Thyroid gland (tissue), 4 donors: ENCODE measurements at regions not wholly inside any gene's neighbourhood (a gene's known extent, or its start where the extent isn't known, plus 50 kb on each side); places are given as distances from the start of the nearest gene placed in this dataset.

Experiments
- CTCF ChIP-seq, 6 experiments: fragments of 200-600 bp in 3 of 6; fragments of 450-650 bp in 3 of 6; sonication (generic) in 3 of 6; IDR thresholded peaks; one replicate each; pipeline ENCODE4 v1.5.1; 2016 to 2019; ENCODE audit warnings: antibody characterized with exemption in 6 of 6, mild to moderate bottlenecking in 2 of 6, inconsistent platforms in 1 of 6, moderate library complexity in 1 of 6
- POLR2A ChIP-seq, 2 donors: fragments of 450-650 bp; IDR thresholded peaks; one replicate each; pipeline ENCODE4 v1.6.1; 2017; ENCODE audit warnings: antibody characterized with exemption in 2 of 2, mild to moderate bottlenecking in 2 of 2, moderate library complexity in 1 of 2

GRCh38 chr11:127649071-127649470 lies 648.5 kb upstream of the KIRREL3 start:
- TF ChIP-seq CTCF (IDR thresholded peaks at IDR 0.05) (no peak), POLR2A (IDR thresholded peaks at IDR 0.05) (no peak)
